ES-I3 (cell line): ENCODE measurements at regions not wholly inside any gene's neighbourhood (a gene's known extent, or its start where the extent isn't known, plus 50 kb on each side); places are given as distances from the start of the nearest gene placed in this dataset.

Experiments used
- H3K36me3 ChIP-seq: 2 replicates; pipeline ENCODE4 v1.6.1; 2013; ENCODE audit warnings: mild to moderate bottlenecking, low read length, control low read depth, moderate library complexity; ENCODE audit not compliant: insufficient read depth
- H3K4me1 ChIP-seq: 2 replicates; pipeline ENCODE4 v1.6.1; 2013; ENCODE audit warnings: mild to moderate bottlenecking, control low read depth, low read length; ENCODE audit not compliant: insufficient read depth
- H3K9ac ChIP-seq: 2 replicates; pipeline ENCODE4 v1.6.1; 2013; ENCODE audit warnings: low read depth, mild to moderate bottlenecking, low read length, moderate library complexity
- H3K9me3 ChIP-seq: 2 replicates; pipeline ENCODE4 v1.6.1; 2013; ENCODE audit warnings: mild to moderate bottlenecking, low read length, moderate library complexity; ENCODE audit not compliant: control insufficient read depth, insufficient read depth

- Histone ChIP-seq H3K9me3 (no peaks in the 10 kb centered on the region), H3K36me3 (no peaks in the 10 kb centered on the region), H3K9ac (no peak overlapping the region), H3K4me1 (no peaks in the 10 kb centered on the region)
Observed at GRCh38 chr7:96426027-96426426, 104.1 kb upstream of the SLC25A13 start.

DNA sequence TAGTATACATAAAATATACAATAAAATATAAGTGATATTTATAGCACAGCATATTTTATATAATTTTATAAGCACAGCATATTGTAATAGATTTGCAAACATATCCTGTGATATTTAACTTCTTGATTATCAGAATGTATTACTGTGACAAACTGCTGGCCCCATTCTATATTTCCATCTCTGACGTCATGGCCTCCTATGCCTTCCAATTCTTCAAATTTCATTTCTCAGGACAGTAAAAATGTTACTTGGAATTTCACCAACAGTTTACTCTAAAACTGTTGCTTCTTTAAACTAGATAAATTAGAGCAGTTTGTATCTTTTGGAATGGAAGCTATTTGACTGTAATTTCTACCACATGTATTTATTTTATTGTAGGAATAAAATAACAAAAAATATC is 102.5 kb upstream of the SLC25A13 start:
- Histone ChIP-seq H3K9ac (no peak overlapping the region), H3K36me3 (no peaks in the 10 kb centered on the region), H3K9me3 (no peaks in the 10 kb centered on the region), H3K4me1 (no peaks in the 10 kb centered on the region)

DNA sequence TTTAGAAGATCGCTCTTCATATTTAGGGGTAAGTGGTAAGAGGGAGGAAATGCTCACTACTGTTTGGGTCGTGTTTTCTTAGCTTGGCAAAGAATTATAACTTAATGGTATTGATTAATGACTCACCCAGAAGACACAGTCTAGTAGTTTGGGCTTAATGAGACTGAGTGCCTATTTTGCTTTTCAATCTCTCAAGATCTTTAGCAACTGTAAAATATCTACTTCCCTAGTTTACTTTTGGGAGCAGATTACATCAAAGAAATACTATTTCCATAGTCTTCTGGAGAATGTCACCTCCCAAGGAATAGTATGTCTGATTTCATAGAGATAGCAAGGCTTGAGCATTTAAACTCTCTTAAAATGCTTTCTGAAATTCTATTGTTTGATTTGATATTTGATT is 100.5 kb upstream of the SLC25A13 start:
- H3K4me1 ChIP-seq, result no peaks in the 10 kb centered on the region
- no peak overlapping the region for H3K9ac ChIP-seq
- no peaks in the 10 kb centered on the region for H3K36me3 ChIP-seq
- H3K9me3 ChIP-seq, result no peaks in the 10 kb centered on the region

DNA sequence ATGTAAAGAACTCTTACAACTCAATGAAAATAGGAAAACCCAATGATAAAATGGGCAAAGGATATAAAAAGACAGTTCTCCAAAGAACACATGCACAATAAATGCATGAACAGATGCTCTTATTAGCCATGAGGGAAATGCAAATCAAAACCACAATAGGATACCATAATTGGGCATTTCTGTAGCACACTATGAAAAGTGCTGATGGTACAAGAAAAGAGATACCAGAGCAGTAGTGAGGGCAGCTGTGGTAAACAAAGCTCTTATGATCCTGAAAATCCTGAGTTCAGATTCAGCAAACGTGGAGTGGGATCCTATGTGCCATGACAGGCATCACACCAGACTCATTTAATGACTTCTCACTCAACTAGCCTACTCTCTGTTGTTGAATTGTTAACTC is 96.7 kb upstream of the SLC25A13 start:
- no peak overlapping the region for H3K9ac ChIP-seq
- H3K9me3 ChIP-seq, result no peaks in the 10 kb centered on the region
- peaks cover 4% of the 10 kb centered on the region; the same call in 1 of the 2 replicates for H3K4me1 ChIP-seq
- H3K36me3 ChIP-seq, result no peaks in the 10 kb centered on the region

GRCh38 chr7:96417784-96418183 is 95.9 kb upstream of the SLC25A13 start:
- H3K9ac ChIP-seq, result no peak overlapping the region
- peaks cover 4% of the 10 kb centered on the region; the same call in 1 of the 2 replicates for H3K4me1 ChIP-seq
- no peaks in the 10 kb centered on the region for H3K9me3 ChIP-seq

GRCh38 chr7:96416599-96416998 is 94.7 kb upstream of the SLC25A13 start:
- H3K36me3 ChIP-seq, result no peaks in the 10 kb centered on the region
- H3K9me3 ChIP-seq, result no peaks in the 10 kb centered on the region
- peaks cover 4% of the 10 kb centered on the region; the same call in 1 of the 2 replicates for H3K4me1 ChIP-seq
- H3K9ac ChIP-seq, result no peak overlapping the region

More at GRCh38 chr7:96417784-96418183, 95.9 kb upstream of the SLC25A13 start:
- H3K36me3 ChIP-seq, result no peaks in the 10 kb centered on the region

DNA sequence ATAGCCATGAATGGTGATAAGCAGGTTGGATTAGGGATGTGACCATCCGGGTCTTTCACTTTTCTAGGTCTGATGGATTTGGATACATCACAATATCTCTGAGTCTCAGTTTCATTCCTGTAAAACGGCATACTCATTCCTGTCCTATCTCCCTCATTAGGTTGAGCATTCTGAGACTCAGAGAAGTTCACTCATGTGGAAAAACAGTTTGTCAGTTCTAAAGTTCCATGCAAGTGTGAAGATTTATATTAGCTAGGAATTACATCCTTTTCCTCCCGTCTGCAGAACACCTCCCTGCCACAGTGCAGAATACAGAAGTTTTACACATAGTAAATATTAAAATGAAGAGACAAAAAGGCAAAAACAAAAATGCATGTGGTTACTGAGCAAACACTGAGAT is 94.2 kb upstream of the SLC25A13 start:
- peaks cover 4% of the 10 kb centered on the region; the same call in 1 of the 2 replicates for H3K4me1 ChIP-seq
- no peaks in the 10 kb centered on the region for H3K36me3 ChIP-seq
- H3K9ac ChIP-seq, result no peak overlapping the region
- H3K9me3 ChIP-seq, result no peaks in the 10 kb centered on the region

DNA sequence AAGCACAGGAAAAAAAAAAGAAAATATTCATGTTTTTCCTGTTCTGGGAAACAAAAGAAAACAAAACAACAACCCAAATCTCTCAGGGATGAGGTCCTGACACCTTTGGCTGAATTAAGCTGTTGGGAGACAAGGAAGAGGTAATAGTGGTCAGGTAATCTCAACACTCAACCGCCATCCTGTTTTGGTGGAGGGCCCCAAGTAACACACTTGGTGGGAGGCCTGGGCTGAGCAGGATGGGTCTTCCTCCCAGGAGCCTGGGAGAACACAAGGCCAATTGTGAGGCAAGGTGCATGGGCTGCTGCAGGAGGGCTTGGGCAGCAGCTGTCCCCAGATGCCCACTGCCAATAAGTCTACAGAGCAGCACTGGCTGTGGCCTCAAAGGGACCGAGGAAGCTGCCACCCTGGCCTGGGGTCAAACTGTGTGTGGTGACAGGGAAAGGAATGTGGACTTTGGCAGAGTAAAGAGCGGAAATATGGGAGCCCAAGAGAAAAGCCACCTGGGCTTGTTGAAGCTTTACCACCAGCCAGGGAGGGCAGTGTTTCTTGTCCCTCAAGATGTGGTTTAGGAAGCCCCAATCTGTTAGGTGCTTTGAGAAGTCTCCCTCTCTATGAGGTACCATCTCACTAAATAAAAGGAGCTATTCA is 93.5 kb upstream of the SLC25A13 start:
- H3K9me3 ChIP-seq, result no peaks in the 10 kb centered on the region
- no peak overlapping the region for H3K9ac ChIP-seq
- H3K36me3 ChIP-seq, result no peaks in the 10 kb centered on the region
- H3K4me1 ChIP-seq, result peaks cover 4% of the 10 kb centered on the region; the same call in 1 of the 2 replicates

- Histone ChIP-seq H3K4me1 (peaks cover 4% of the 10 kb centered on the region; the same call in 1 of the 2 replicates), H3K36me3 (no peaks in the 10 kb centered on the region), H3K9me3 (no peaks in the 10 kb centered on the region), H3K9ac (no peak overlapping the region)
Observed at GRCh38 chr7:96414931-96415292, 93.0 kb upstream of the SLC25A13 start.

- no peaks in the 10 kb centered on the region for H3K9me3 ChIP-seq
- H3K4me1 ChIP-seq, result 0 out of 2 replicates have a peak, but pooled peaks cover under 1% of the 10 kb centered on the region
- no peaks in the 10 kb centered on the region for H3K36me3 ChIP-seq
- no peak overlapping the region for H3K9ac ChIP-seq
Observed at GRCh38 chr7:96410126-96410839, 88.4 kb upstream of the SLC25A13 start.

GRCh38 chr7:96408881-96409280 is 87.0 kb upstream of the SLC25A13 start:
- Histone ChIP-seq H3K9ac (no peak overlapping the region), H3K36me3 (no peaks in the 10 kb centered on the region), H3K9me3 (no peaks in the 10 kb centered on the region), H3K4me1 (no peaks in the 10 kb centered on the region)

GRCh38 chr7:96407427-96407826 is 85.5 kb upstream of the SLC25A13 start:
- H3K36me3 ChIP-seq, result no peaks in the 10 kb centered on the region
- no peak overlapping the region for H3K9ac ChIP-seq

GRCh38 chr7:96402913-96403312 is 81.0 kb upstream of the SLC25A13 start:
- H3K9me3 ChIP-seq, result no peaks in the 10 kb centered on the region
- H3K4me1 ChIP-seq, result peaks cover 4% of the 10 kb centered on the region; the same call in 1 of the 2 replicates
- H3K36me3 ChIP-seq, result no peaks in the 10 kb centered on the region
- no peak overlapping the region for H3K9ac ChIP-seq

More at GRCh38 chr7:96407427-96407826, 85.5 kb upstream of the SLC25A13 start:
- no peaks in the 10 kb centered on the region for H3K9me3 ChIP-seq
- H3K4me1 ChIP-seq, result no peaks in the 10 kb centered on the region

DNA sequence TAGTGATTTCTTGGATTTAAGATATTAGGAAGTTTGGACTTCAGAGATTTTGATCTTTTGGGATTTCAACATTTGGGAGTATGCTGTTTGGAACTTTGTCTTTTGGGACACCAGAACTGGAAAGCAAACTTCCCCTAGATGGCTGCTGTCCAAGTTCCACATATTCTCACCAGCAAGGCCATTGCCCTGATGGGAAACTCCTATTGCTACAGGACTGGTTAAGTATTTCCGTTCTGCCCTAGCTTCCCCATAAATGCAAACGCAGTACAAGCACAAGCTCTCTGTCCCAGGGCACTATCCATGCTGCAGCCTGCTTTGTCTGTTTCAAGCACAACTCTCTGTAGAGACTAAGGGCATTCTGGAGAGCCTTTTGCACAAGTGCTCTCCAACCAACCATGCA is 79.3 kb upstream of the SLC25A13 start:
- Histone ChIP-seq H3K9ac (no peak overlapping the region), H3K4me1 (peaks cover 4% of the 10 kb centered on the region; the same call in 1 of the 2 replicates), H3K9me3 (no peaks in the 10 kb centered on the region), H3K36me3 (no peaks in the 10 kb centered on the region)

GRCh38 chr7:96400518-96400917 is 78.6 kb upstream of the SLC25A13 start:
- Histone ChIP-seq H3K9ac (no peak overlapping the region), H3K4me1 (peaks cover 4% of the 10 kb centered on the region; the same call in 1 of the 2 replicates), H3K36me3 (no peaks in the 10 kb centered on the region), H3K9me3 (no peaks in the 10 kb centered on the region)
